GM23248 (cell line): ENCODE measurements at regions not wholly inside any gene's neighbourhood (a gene's known extent, or its start where the extent isn't known, plus 50 kb on each side); places are given as distances from the start of the nearest gene placed in this dataset.

ENCODE experiments used
- EZH2 ChIP-seq: fragments of 200-600 bp; sonication (generic); IDR thresholded peaks from 2 replicates; pipeline ENCODE4 v1.6.1; 2018; ENCODE audit warnings: antibody characterized with exemption, mild to moderate bottlenecking; ENCODE audit not compliant: insufficient read depth, poor library complexity, severe bottlenecking
- EZH2phosphoT487 ChIP-seq: fragments of 200-600 bp; sonication (generic); IDR thresholded peaks from 2 replicates; pipeline ENCODE4 v1.6.1; 2018; ENCODE audit warnings: antibody characterized with exemption, moderate library complexity, mild to moderate bottlenecking, low read depth; ENCODE audit not compliant: insufficient read depth

DNA sequence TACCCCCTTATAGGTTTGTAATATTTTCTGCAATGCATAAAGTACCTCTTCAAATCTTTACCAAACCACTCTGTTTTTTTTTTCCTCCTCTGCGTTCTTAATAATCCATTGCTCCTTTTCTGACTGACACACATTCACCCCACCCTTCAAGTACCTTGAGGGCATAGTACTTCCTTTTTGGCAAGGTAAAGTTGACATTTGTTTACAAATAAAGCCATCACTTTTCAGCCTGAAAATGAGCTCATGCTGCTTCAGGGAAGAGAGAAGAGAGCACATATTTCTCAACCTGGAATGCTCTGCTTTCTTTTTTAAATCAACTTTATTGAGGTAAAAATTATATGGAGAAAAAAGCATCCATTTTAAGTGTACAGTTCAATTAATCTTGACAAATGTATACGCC, 113.9 kb downstream of the AGTR2 start:
- no peak for TF ChIP-seq EZH2
- no peak for TF ChIP-seq EZH2phosphoT487
